Stimulated activated effector memory CD8-positive, alpha-beta T cell treated with anti-CD3 and anti-CD28 coated beads, Interleukin-12 subunit alpha, Interleukin-12 subunit beta, amount 100 ng/mL, for 72 hours (primary cell): ENCODE measurements at regions not wholly inside any gene's neighbourhood (a gene's known extent, or its start where the extent isn't known, plus 50 kb on each side); places are given as distances from the start of the nearest gene placed in this dataset.
"Not testable (repeated sequence)": the region's sequence is repeated elsewhere in the genome, so short reads cannot be mapped to it uniquely, and the experiment has no call there.

Source experiments
- ATAC-seq: fragments of 150-1000 bp; cut with Tn5 transposase; 2 replicates; pipeline ENCODE4 v1.10.0; 2021
- DNase-seq, 2 donors: peaks; one replicate each; pipeline ENCODE4 v3.0.0; 2021 to 2022; ENCODE audit warnings: low spot score in 2 of 2
- H3K27ac Mint-ChIP-seq: one replicate; pipeline ENCODE4 v1.8.0; 2022; ENCODE audit warnings: mild to moderate bottlenecking, mixed read lengths
- H3K36me3 Mint-ChIP-seq: one replicate; pipeline ENCODE4 v1.8.0; 2022; ENCODE audit warnings: mild to moderate bottlenecking, mixed read lengths
- H3K4me1 Mint-ChIP-seq: one replicate; pipeline ENCODE4 v1.8.0; 2022; ENCODE audit warnings: mixed read lengths
- H3K4me3 Mint-ChIP-seq: one replicate; pipeline ENCODE4 v1.8.0; 2022; ENCODE audit warnings: mild to moderate bottlenecking, mixed read lengths
- H3K9me3 Mint-ChIP-seq: one replicate; pipeline ENCODE4 v1.8.0; 2022; ENCODE audit warnings: mixed read lengths

- Mint-ChIP-seq H3K36me3 (no peaks in the 10 kb centered on the region), H3K9me3 (peaks cover under 1% of the 10 kb centered on the region), H3K4me1 (no peaks in the 10 kb centered on the region), H3K27ac (no peak overlapping the region), H3K4me3 (no peak overlapping the region)
- no peak for ATAC-seq
- no peak for DNase-seq
These were observed 244.9 kb downstream of the THBS2 start for GRCh38 chr6:169008641-169009257.

GRCh38 chr6:169005166-169005565 lies 248.5 kb downstream of the THBS2 start:
- H3K27ac Mint-ChIP-seq = no peak overlapping the region

GRCh38 chr6:169000022-169000421 lies 253.6 kb downstream of the THBS2 start:
- H3K9me3 Mint-ChIP-seq = no peaks in the 10 kb centered on the region
- no peaks in the 10 kb centered on the region for H3K4me1 Mint-ChIP-seq
- no peaks in the 10 kb centered on the region for H3K36me3 Mint-ChIP-seq
- DNase-seq (no peak), ATAC-seq (no peak)
- no peak overlapping the region for H3K27ac Mint-ChIP-seq
- H3K4me3 Mint-ChIP-seq = no peak overlapping the region

More at GRCh38 chr6:169005166-169005565, 248.5 kb downstream of the THBS2 start:
- DNase-seq = no peak
- H3K9me3 Mint-ChIP-seq = no peaks in the 10 kb centered on the region
- no peak for ATAC-seq
- H3K36me3 Mint-ChIP-seq = no peaks in the 10 kb centered on the region
- no peak overlapping the region for H3K4me3 Mint-ChIP-seq
- no peaks in the 10 kb centered on the region for H3K4me1 Mint-ChIP-seq

- H3K4me3 Mint-ChIP-seq = no peak overlapping the region
- no peaks in the 10 kb centered on the region for H3K9me3 Mint-ChIP-seq
- DNase-seq (no peak), ATAC-seq (no peak)
- H3K27ac Mint-ChIP-seq = no peak overlapping the region
- no peaks in the 10 kb centered on the region for H3K36me3 Mint-ChIP-seq
- no peaks in the 10 kb centered on the region for H3K4me1 Mint-ChIP-seq
These were observed 254.3 kb downstream of the THBS2 start for GRCh38 chr6:168999392-168999791.

GRCh38 chr6:168996356-168996625 lies 257.4 kb downstream of the THBS2 start:
- no peak for DNase-seq
- Mint-ChIP-seq H3K9me3 (no peaks in the 10 kb centered on the region), H3K36me3 (no peaks in the 10 kb centered on the region), H3K4me3 (no peak overlapping the region), H3K4me1 (no peaks in the 10 kb centered on the region), H3K27ac (no peak overlapping the region)
- no peak for ATAC-seq

- Mint-ChIP-seq H3K27ac (no peak overlapping the region), H3K4me1 (no peaks in the 10 kb centered on the region), H3K4me3 (no peak overlapping the region), H3K36me3 (no peaks in the 10 kb centered on the region), H3K9me3 (no peaks in the 10 kb centered on the region)
- DNase-seq = no peak
- no peak for ATAC-seq
These were observed 257.9 kb downstream of the THBS2 start for GRCh38 chr6:168995526-168996355.

- ATAC-seq (no peak), DNase-seq (no peak)
- Mint-ChIP-seq H3K4me3 (no peak overlapping the region), H3K9me3 (no peaks in the 10 kb centered on the region), H3K4me1 (no peaks in the 10 kb centered on the region), H3K36me3 (no peaks in the 10 kb centered on the region), H3K27ac (no peak overlapping the region)
These were observed 258.7 kb downstream of the THBS2 start for GRCh38 chr6:168994956-168995355.

- Mint-ChIP-seq H3K9me3 (no peaks in the 10 kb centered on the region), H3K27ac (no peak overlapping the region), H3K4me3 (no peak overlapping the region), H3K4me1 (no peaks in the 10 kb centered on the region), H3K36me3 (no peaks in the 10 kb centered on the region)
- ATAC-seq (no peak), DNase-seq (no peak)
These were observed 261.1 kb downstream of the THBS2 start for GRCh38 chr6:168992446-168993144.

GRCh38 chr6:168991695-168992094 lies 262.0 kb downstream of the THBS2 start:
- H3K4me3 Mint-ChIP-seq, DNase-seq, H3K27ac Mint-ChIP-seq, H3K4me1 Mint-ChIP-seq, ATAC-seq, H3K9me3 Mint-ChIP-seq, H3K36me3 Mint-ChIP-seq: not testable (repeated sequence)

- Mint-ChIP-seq H3K4me3 (no peak overlapping the region), H3K9me3 (no peaks in the 10 kb centered on the region), H3K4me1 (no peaks in the 10 kb centered on the region), H3K27ac (no peak overlapping the region), H3K36me3 (no peaks in the 10 kb centered on the region)
- ATAC-seq = no peak
- DNase-seq = no peak
These were observed 263.5 kb downstream of the THBS2 start for GRCh38 chr6:168990019-168990751.

- Mint-ChIP-seq H3K27ac (no peak overlapping the region), H3K4me1 (no peaks in the 10 kb centered on the region), H3K36me3 (no peaks in the 10 kb centered on the region), H3K4me3 (no peak overlapping the region), H3K9me3 (no peaks in the 10 kb centered on the region)
- DNase-seq (no peak), ATAC-seq (no peak)
These were observed 264.2 kb downstream of the THBS2 start for GRCh38 chr6:168989421-168989820.

- Mint-ChIP-seq H3K36me3 (no peaks in the 10 kb centered on the region), H3K9me3 (no peaks in the 10 kb centered on the region), H3K27ac (no peak overlapping the region), H3K4me3 (no peak overlapping the region), H3K4me1 (no peaks in the 10 kb centered on the region)
- DNase-seq (no peak), ATAC-seq (no peak)
These were observed 264.8 kb downstream of the THBS2 start for GRCh38 chr6:168988801-168989200.

- no peaks in the 10 kb centered on the region for H3K9me3 Mint-ChIP-seq
- H3K36me3 Mint-ChIP-seq = no peaks in the 10 kb centered on the region
- no peak for ATAC-seq
- no peak overlapping the region for H3K4me3 Mint-ChIP-seq
- H3K27ac Mint-ChIP-seq = no peak overlapping the region
- DNase-seq = no peak
- no peaks in the 10 kb centered on the region for H3K4me1 Mint-ChIP-seq
These were observed 265.4 kb downstream of the THBS2 start for GRCh38 chr6:168988280-168988679.

- DNase-seq (no peak), ATAC-seq (no peak)
- Mint-ChIP-seq H3K4me3 (no peak overlapping the region), H3K9me3 (peaks cover 8% of the 10 kb centered on the region), H3K36me3 (no peaks in the 10 kb centered on the region), H3K4me1 (no peaks in the 10 kb centered on the region), H3K27ac (no peak overlapping the region)
These were observed 267.9 kb downstream of the THBS2 start for GRCh38 chr6:168985705-168986104.

GRCh38 chr6:168983925-168984324 lies 269.7 kb downstream of the THBS2 start:
- no peaks in the 10 kb centered on the region for H3K4me1 Mint-ChIP-seq
- H3K36me3 Mint-ChIP-seq = no peaks in the 10 kb centered on the region
- no peak for ATAC-seq
- peaks cover 14% of the 10 kb centered on the region for H3K9me3 Mint-ChIP-seq
- DNase-seq = no peak
- no peak overlapping the region for H3K4me3 Mint-ChIP-seq
- H3K27ac Mint-ChIP-seq = no peak overlapping the region
